CD4-positive, alpha-beta T cell (primary cell): ENCODE measurements at regions not wholly inside any gene's neighbourhood (a gene's known extent, or its start where the extent isn't known, plus 50 kb on each side); places are given as distances from the start of the nearest gene placed in this dataset.

Experiments
- ATAC-seq: fragments of 200-7000 bp; cut with Tn5 transposase; one replicate; pipeline ENCODE4 v1.10.0; 2022; ENCODE audit warnings: mild to moderate bottlenecking; ENCODE audit not compliant: poor library complexity
- CTCF ChIA-PET: fragments of 350-600 bp; sonication (Branson Sonifier 250); formaldehyde crosslinking; loops from one replicate; lab custom pipeline; 2021; ENCODE audit warnings: antibody characterized with exemption, inconsistent platforms; lab: Charles Lee
- POLR2A ChIA-PET: fragments of 350-600 bp; sonication (Branson Sonifier 250); formaldehyde crosslinking; loops from one replicate; lab custom pipeline; 2021; ENCODE audit warnings: antibody characterized with exemption, inconsistent platforms; lab: Charles Lee
- DNase-seq, 14 experiments: peaks; one replicate each; pipeline ENCODE4 v3.0.0-alpha.2; 2013 to 2020; ENCODE audit warnings: mixed read lengths in 2 of 14
- H3K27ac ChIP-seq, 2 donors: one replicate each; pipeline versions ENCODE4 v1.5.1 to v1.7.0; 2013; ENCODE audit warnings: low read length in 2 of 2, low read depth in 1 of 2, mild to moderate bottlenecking in 1 of 2
- H3K27me3 ChIP-seq, 2 experiments: 1 replicate in 1 of 2; 2 replicates in 1 of 2; pipeline versions ENCODE4 v1.6.1 to v1.7.0; 2013; ENCODE audit warnings: low read length in 2 of 2, control low read depth in 1 of 2, mild to moderate bottlenecking in 1 of 2, moderate library complexity in 1 of 2; ENCODE audit not compliant: insufficient read depth in 2 of 2, control insufficient read depth in 1 of 2
- H3K36me3 ChIP-seq: one replicate; pipeline ENCODE4 v1.6.1; 2013; ENCODE audit warnings: low read length, control low read depth; ENCODE audit not compliant: insufficient read depth
- H3K4me1 ChIP-seq: one replicate; pipeline ENCODE4 v1.6.1; 2013; ENCODE audit warnings: low read length, control low read depth; ENCODE audit not compliant: insufficient read depth
- H3K4me3 ChIP-seq: one replicate; pipeline ENCODE4 v1.5.1; 2013; ENCODE audit warnings: mild to moderate bottlenecking, low read length, moderate library complexity
- H3K9me3 ChIP-seq, 2 experiments: 1 replicate in 1 of 2; 2 replicates in 1 of 2; pipeline versions ENCODE4 v1.6.1 to v1.7.0; 2013; ENCODE audit warnings: low read length in 2 of 2, mild to moderate bottlenecking in 2 of 2, control low read depth in 1 of 2, moderate library complexity in 1 of 2; ENCODE audit not compliant: control insufficient read depth in 1 of 2, insufficient read depth in 1 of 2
- H3K27ac Mint-ChIP-seq: one replicate; pipeline ENCODE4 v1.8.0; 2020; ENCODE audit warnings: mixed read lengths
- H3K27me3 Mint-ChIP-seq: one replicate; pipeline ENCODE4 v1.8.0; 2021; ENCODE audit warnings: mixed read lengths
- H3K36me3 Mint-ChIP-seq: one replicate; pipeline ENCODE4 v1.8.0; 2021; ENCODE audit warnings: low read depth, mixed read lengths
- H3K4me1 Mint-ChIP-seq: one replicate; pipeline ENCODE4 v1.8.0; 2021; ENCODE audit warnings: low read depth, mixed read lengths
- H3K4me3 Mint-ChIP-seq: one replicate; pipeline ENCODE4 v1.8.0; 2020; ENCODE audit warnings: mild to moderate bottlenecking, mixed read lengths
- H3K9me3 Mint-ChIP-seq: one replicate; pipeline ENCODE4 v1.8.0; 2020; ENCODE audit warnings: mixed read lengths
- CTCF ChIP-seq: fragments of 200-600 bp; IDR thresholded peaks from one replicate; pipeline ENCODE4 v1.8.0; 2022; ENCODE audit warnings: antibody characterized with exemption, mild to moderate bottlenecking
- intact Hi-C, 2 experiments: fragments of 100-400 bp; cut with DNase I in 1 of 2; cut with micrococcal nuclease in 1 of 2; formaldehyde crosslinking; loops; one replicate each; pipeline versions ENCODE4 v1.15.1 to v1.9.0; 2023 to 2025; cut with DNase I, micrococcal nuclease

- no peak overlapping the region for H3K27ac ChIP-seq
- Mint-ChIP-seq H3K27me3 (peaks cover 5% of the 10 kb centered on the region), H3K4me3 (no peak overlapping the region), H3K36me3 (no peaks in the 10 kb centered on the region), H3K9me3 (peaks cover 2% of the 10 kb centered on the region), H3K4me1 (peaks cover 5% of the 10 kb centered on the region), H3K27ac (peak overlapping the region; percentile 62)
- no peaks in the 10 kb centered on the region for H3K36me3 ChIP-seq
- peaks cover 0 to 4% of the 10 kb centered on the region in 2 experiments for H3K27me3 ChIP-seq
- TF ChIP-seq CTCF: no peak
- peaks cover 13% of the 10 kb centered on the region for H3K4me1 ChIP-seq
- ChIA-PET CTCF (no interaction called here), POLR2A (no interaction called here)
- H3K4me3 ChIP-seq: no peak overlapping the region
- DNase-seq: peak in 3 of 14 experiments; percentile 38 to 43 (median 42)
- peaks cover 0 to 11% of the 10 kb centered on the region in 2 experiments for H3K9me3 ChIP-seq
- intact Hi-C loops: no loop called here
- peak; percentile 39 for ATAC-seq
These were observed 365.7 kb upstream of the CADM1 start for GRCh38 chr11:115869780-115870431.

GRCh38 chr11:115869131-115869530 is 364.9 kb upstream of the CADM1 start:
- POLR2A ChIA-PET: no interaction called here
- intact Hi-C loops: no loop called here
- Mint-ChIP-seq H3K4me3 (no peak overlapping the region), H3K4me1 (peaks cover 5% of the 10 kb centered on the region), H3K36me3 (no peaks in the 10 kb centered on the region), H3K27ac (peak overlapping the region; percentile 62), H3K9me3 (peaks cover 2% of the 10 kb centered on the region), H3K27me3 (peaks cover 5% of the 10 kb centered on the region)
- CTCF ChIA-PET: no interaction called here
- Histone ChIP-seq H3K27ac (no peak overlapping the region), H3K4me3 (no peak overlapping the region), H3K4me1 (peaks cover 13% of the 10 kb centered on the region), H3K9me3 (peaks cover 0 to 11% of the 10 kb centered on the region in 2 experiments), H3K36me3 (no peaks in the 10 kb centered on the region), H3K27me3 (peaks cover 0 to 4% of the 10 kb centered on the region in 2 experiments)
- ATAC-seq (no peak), DNase-seq (peak in 1 of 14 experiments; percentile 22)
- no peak for TF ChIP-seq CTCF

- H3K27me3 ChIP-seq: no peaks in the 10 kb centered on the region
- Mint-ChIP-seq H3K27ac (no peak overlapping the region), H3K27me3 (no peaks in the 10 kb centered on the region), H3K4me1 (no peaks in the 10 kb centered on the region), H3K9me3 (peaks cover 11% of the 10 kb centered on the region), H3K36me3 (no peaks in the 10 kb centered on the region), H3K4me3 (no peak overlapping the region)
- H3K4me3 ChIP-seq: no peak overlapping the region
- no peak for TF ChIP-seq CTCF
- H3K27ac ChIP-seq: no peak overlapping the region
- ChIA-PET POLR2A (no interaction called here), CTCF (no interaction called here)
- peaks cover 0 to 4% of the 10 kb centered on the region in 2 experiments for H3K9me3 ChIP-seq
- ATAC-seq (no peak), DNase-seq (no peak)
- H3K4me1 ChIP-seq: no peaks in the 10 kb centered on the region
- no peaks in the 10 kb centered on the region for H3K36me3 ChIP-seq
- intact Hi-C loops: no loop called here
These were observed 356.0 kb upstream of the CADM1 start for GRCh38 chr11:115860246-115860645.
